ENCODE measurements at regions not wholly inside any gene's neighbourhood (a gene's known extent, or its start where the extent isn't known, plus 50 kb on each side); places are given as distances from the start of the nearest gene placed in this dataset.
"Not testable (repeated sequence)": the region's sequence is repeated elsewhere in the genome, so short reads cannot be mapped to it uniquely, and the experiment has no call there.

DNA sequence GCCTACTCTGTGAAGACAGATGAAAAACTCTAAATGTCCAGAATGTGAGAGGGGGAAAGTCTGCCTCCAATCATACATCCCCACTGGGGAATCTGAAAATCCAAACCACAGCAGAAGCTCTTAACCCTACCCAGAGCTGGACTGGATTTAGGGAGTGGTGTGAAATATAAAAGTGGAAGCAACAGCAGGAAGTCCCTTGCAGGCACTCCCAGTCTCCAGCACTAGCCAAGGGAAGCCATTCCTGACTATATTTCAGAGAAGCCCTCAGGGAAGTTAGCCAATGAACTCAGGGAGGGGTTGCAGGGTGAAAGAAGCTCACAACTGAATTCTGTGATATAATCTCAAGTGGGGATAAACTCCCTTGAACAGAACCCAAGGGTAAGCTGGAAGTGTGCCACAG lies 51.5 kb downstream of the CRPPA start:
- ATAC-seq (no peak), DNase-seq (ENCODE audit: missing footprints) (no peak)
- intact Hi-C loops (cut with DNase I): no loop called here

DNA sequence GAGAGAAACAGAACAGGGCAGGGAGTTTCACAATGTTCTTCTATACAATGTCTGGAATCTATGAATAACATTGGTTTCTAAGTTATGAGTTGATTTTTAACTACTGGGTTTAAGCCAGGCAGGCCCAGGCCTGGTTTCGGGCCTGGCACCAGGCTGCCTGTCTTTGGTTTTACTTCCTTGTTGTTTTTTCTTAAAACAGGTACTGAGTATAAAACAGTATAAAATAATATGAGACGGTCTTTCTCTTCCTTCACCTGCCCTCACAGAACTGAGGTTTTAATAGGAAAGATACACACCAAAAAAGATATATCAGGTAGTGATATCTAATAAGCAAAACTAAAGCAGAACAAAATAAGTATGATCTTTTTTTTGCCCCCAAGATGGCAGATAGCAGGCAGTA lies 52.0 kb downstream of the CRPPA start:
- intact Hi-C loops (cut with DNase I); DNase-seq (ENCODE audit: missing footprints); ATAC-seq: not testable (repeated sequence)

DNA sequence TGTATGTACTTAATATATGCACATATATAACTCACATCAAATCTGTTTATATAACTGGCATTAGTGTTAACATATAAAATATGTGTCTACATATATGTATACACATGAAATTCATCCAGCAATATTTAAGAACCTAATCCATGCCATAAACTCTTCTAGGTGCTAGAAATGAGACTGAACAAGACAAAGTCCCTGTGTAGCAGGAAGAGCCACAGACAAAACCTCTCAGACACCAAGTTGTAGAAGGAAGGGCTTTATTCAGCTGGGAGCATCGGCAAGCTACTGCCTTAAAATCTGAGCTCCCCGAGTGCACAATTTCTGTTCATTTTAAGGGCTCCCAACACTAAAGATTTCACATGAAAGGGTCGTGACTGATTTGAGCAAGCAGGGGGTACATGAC lies 52.5 kb downstream of the CRPPA start:
- intact Hi-C loops (cut with DNase I): no loop called here
- ATAC-seq (no peak), DNase-seq (ENCODE audit: missing footprints) (no peak)

DNA sequence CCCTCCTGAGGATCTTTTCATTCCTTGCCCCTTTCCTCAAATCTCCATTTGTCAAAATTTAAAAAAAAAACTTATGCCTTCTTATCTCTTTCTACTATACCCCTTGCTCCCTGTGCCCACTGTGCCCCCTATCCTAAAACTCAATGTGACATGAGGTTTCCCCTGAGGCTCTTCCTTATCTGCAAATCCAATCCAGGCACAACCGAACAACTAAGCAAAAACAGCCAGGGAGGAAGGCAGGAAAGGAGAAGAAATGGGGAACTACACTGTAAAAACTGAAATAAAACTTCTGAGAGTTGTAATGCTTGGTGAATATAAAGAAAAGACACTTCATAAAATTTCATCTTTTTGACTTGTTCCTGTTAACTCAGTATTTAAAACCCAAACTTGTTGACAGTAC lies 54.2 kb downstream of the CRPPA start:
- DNase-seq (ENCODE audit: missing footprints) (no peak), ATAC-seq (no peak)
- intact Hi-C loops (cut with DNase I): no loop called here

DNA sequence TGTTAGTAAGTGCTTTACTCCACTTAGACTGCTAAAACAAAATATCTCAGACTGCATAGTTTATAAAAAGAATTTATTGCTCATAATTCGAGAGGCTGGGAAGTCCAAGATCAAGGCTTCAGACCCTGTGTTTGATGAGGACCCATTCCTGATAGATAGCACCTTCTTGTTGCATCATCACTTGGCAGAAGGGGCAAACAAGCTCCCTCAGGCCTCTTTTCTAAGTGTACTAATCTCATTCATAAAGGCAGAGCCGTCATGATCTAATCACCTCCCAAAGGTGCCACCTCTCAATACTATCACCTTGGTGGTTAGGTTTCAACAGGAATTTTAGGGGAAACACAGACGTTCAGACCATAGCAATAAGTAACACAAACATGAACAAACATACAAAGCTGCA lies 55.4 kb downstream of the CRPPA start:
- intact Hi-C loops (cut with DNase I): no loop called here
- ATAC-seq: no peak

DNA sequence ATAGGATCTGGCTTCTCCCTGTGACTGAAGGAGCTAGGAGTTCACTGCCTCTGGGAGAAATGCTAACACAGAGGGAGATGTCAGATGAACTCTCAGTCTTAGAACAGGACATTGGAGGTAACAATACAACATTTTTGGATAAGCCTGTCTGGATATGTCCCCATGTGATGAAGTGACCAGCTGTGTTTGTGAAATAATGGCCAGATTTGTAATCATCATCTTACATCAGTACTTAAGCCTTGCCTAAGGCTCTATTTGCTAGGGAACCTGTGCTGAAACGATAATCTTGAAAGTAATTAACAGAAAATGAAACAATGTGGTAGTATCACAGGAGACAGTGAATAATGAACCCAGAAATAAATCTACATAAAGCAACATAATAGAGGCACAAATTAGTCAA lies 56.2 kb downstream of the CRPPA start:
- no peak for DNase-seq (ENCODE audit: missing footprints)
- intact Hi-C loops (cut with DNase I): no loop called here
- no peak for ATAC-seq

More for the DNA sequence above, 55.4 kb downstream of the CRPPA start:
- no peak for DNase-seq (ENCODE audit: missing footprints)

DNA sequence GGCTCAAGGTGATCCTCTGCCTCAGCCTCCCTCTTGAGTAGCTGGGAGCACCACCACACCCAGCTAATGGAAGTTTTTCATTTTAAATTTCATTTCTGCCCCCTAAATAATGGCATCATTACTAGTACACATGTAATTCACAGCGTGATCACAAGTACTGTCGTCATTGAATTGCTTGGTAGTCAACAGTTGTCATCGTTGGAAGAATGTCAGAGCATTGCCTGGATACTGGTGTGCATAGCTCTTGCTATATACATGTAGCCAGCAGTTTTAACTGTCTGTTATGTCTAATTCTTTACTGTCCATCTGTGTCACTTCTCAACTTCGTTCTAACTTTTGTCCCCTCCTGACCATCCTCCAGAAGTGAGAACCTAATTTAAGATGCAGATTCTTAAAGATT lies 62.1 kb downstream of the CRPPA start:
- intact Hi-C loops (cut with DNase I): no loop called here
- no peak for DNase-seq (ENCODE audit: missing footprints)
- no peak for ATAC-seq

DNA sequence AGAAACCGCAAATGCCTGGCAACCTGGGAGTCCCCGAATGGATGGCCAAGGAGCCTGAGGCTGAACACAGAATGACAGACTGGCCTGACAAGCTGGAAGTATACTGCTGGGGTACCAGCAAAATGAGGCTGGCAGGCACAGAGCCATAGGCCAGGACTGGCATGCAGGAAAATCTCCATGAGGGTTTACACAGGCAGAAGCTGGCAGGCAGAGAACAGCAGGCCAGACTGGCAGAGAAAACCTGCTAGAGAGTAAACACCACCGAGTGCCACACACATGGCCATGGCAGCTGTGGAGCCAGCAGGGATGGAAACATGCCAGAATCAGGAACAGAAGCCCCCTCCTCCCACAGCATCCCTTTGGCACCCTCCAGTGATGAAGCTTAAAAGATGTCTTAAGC lies 63.4 kb downstream of the CRPPA start:
- intact Hi-C loops (cut with DNase I): no loop called here
- peak; percentile 45 for ATAC-seq
- DNase-seq (ENCODE audit: missing footprints): no peak

DNA sequence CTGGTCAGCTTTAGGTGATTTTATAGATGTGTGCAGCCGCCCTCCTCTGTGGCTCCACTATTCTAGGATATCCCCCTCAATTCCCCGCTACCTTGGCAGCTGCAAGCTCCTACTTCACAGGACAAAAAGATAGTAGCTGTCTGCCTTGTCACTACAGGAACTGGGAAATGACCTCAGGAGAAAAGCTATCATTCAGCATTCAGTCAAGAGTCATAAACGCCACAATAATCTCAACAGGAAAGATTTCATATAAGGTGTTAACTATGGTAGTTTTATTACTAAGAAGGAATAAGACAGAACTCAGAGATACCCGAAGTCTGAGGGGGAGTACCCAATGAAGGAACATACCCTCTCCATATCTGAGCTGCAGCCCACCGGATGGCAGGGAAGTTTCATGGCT lies 63.9 kb downstream of the CRPPA start:
- ATAC-seq: no peak
- no peak for DNase-seq (ENCODE audit: missing footprints)
- intact Hi-C loops (cut with DNase I): no loop called here

DNA sequence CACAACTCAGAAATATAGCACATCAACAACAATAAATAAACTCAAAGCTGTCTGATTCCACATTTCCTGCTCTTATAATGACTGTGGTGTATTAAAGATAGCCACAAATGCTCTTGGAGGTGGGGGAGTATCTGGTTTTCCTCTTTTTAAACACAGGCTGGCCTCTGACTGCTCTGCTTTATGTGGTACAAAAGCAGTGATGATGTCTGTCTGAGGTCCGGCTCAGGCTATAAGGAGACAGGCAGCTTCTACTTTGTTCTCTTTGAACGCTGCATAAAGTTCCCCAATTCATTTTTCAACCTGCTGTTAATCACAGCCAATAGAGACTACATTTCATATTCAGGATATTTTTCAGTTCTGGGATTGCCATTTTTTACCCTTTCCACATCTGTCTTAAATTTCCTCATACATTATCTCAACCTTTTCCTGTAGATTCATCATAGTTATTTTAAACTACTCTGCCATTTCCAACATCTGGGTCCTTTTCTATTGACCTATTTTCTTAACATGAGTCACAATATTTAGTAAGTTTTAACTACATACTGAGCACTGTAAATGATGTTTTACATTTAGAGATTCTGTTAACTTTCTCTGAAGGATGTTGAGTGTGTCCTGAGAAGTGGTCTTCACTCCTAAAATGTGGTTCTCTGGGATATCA lies 64.9 kb downstream of the CRPPA start:
- ATAC-seq (no peak), DNase-seq (ENCODE audit: missing footprints) (no peak)
- intact Hi-C loops (cut with DNase I): no loop called here

DNA sequence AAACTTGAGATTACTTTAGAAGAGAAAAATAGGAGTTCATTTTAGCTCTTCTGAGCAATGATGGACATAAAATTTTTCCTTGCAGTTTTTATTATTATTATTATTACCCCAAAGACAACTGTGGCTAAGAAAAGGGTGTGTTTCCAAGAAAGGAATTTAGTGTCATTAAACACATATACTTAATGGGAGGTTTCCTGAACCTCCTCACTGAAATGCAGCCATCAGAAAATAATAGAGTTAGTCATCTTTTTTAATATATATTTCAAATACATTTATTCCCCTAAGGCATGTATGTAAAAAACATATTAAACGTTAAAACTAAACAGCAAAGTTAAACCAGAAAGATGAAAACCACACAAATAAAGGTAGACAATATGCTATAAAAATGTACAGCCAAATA lies 66.8 kb downstream of the CRPPA start:
- DNase-seq (ENCODE audit: missing footprints): no peak
- intact Hi-C loops (cut with DNase I): no loop called here

DNA sequence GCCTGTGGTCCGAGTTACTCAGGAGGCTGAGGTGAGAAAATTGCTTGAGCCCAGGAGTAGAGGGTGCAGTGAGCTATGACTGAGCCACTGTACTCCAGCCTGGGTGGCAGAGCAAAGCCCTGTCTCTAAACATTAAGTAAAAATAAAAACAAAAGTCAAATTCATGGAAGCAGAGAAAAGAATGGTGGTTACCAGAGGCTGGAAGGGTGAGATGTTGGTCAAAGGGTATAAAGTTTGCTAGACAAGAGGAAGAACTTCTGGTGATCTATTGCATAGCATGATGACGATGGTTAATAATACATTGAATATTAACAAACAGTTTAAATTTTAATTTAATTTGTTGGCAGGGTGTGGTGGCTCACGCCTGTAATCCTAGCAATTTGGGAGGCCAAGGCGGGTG lies 68.1 kb downstream of the CRPPA start:
- intact Hi-C loops (cut with DNase I): no loop called here
- no peak for ATAC-seq
- DNase-seq (ENCODE audit: missing footprints): no peak

More for the DNA sequence above, 66.8 kb downstream of the CRPPA start:
- ATAC-seq: no peak

DNA sequence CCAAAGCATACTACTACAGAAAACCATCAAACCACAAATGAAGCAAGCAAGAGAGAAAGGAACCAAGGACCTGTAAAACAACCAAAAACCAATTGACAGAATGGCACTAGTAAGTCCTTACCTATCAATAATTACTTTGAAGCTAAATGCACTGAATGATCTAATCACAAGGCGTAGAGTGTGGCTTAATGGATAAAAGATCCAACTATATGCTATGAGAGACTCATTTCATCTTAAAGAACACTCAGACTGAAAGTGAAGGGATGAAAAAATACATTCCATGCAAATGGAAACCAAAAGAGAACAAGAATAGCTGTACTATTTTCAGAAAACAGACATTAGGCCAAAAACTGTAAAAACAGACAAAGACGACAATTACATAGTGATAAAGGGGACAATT lies 70.7 kb downstream of the CRPPA start:
- no peak for DNase-seq (ENCODE audit: missing footprints)
- intact Hi-C loops (cut with DNase I): no loop called here
- ATAC-seq: no peak

DNA sequence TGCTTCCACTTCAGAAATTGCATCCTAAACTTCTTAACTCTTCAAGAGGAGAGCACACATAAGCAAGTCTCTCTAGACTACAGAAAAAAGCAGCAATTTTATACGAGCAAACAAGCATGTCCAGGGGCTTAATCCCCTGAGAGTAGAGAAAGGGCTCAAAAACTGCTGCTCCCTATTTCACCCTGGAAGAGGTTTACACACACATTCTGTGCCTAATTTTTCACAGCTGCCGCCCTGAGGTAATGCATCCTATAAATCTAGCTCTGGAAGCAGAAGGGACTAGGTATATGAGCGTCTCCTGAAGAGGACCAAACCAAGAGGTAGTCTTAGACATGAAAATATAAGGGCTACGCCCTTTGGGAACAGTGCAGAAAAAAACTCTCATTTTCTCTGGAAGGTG lies 73.1 kb downstream of the CRPPA start:
- DNase-seq (ENCODE audit: missing footprints) (no peak), ATAC-seq (no peak)
- intact Hi-C loops (cut with DNase I): no loop called here

DNA sequence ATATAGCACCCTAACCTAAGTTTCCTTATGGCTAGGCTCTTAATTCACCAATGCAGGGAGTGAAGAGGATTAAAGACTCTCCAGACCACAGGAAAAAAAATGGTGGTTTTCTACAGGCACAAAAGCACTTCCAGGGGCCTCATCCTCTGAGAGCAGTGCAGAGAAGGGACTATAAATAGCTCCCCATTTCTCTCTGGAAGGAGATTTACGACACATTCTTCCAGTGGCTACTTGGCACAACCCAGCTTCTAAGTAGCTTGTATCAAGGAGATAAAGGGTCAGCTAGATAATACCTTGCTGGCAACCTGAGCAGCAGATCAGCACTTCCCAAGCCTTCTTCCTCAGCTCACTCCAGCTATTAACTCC lies 73.5 kb downstream of the CRPPA start:
- intact Hi-C loops (cut with DNase I): no loop called here
- ATAC-seq (no peak), DNase-seq (ENCODE audit: missing footprints) (no peak)

DNA sequence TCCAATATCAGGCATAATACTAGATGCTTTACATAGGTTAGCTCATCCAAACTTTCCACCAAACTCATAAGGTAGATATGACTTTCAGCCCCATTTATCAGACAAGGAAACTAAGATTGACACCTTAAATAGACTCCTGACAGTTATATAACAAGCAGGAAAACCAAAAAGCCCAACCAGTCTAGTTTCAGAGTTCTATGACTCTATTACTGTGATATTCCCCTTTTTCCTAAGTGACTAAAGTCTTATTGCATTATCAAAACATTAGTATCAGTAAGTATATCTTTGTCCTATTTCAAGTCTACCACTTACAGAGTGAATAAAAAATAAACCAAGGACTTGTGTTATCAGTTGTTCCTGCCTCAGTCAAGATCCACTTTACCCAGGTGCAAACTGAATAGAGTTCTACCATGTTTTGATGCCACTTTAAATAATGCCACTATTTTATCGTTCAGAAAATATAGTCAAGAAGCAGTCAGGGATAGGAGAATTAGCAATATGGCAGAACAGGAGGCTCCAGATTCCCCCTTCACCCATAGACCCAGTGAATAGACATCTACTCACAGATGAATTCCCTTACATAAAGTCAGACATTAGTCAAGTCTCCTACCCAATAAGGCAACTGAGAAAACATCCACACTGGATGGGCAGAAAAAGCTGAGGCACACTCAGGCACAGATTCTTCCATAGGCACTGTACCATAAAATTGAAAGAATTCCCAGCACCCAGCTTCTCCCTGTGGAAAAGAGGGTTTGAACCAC lies 74.1 kb downstream of the CRPPA start:
- ATAC-seq (no peak), DNase-seq (ENCODE audit: missing footprints) (no peak)
- intact Hi-C loops (cut with DNase I): no loop called here

DNA sequence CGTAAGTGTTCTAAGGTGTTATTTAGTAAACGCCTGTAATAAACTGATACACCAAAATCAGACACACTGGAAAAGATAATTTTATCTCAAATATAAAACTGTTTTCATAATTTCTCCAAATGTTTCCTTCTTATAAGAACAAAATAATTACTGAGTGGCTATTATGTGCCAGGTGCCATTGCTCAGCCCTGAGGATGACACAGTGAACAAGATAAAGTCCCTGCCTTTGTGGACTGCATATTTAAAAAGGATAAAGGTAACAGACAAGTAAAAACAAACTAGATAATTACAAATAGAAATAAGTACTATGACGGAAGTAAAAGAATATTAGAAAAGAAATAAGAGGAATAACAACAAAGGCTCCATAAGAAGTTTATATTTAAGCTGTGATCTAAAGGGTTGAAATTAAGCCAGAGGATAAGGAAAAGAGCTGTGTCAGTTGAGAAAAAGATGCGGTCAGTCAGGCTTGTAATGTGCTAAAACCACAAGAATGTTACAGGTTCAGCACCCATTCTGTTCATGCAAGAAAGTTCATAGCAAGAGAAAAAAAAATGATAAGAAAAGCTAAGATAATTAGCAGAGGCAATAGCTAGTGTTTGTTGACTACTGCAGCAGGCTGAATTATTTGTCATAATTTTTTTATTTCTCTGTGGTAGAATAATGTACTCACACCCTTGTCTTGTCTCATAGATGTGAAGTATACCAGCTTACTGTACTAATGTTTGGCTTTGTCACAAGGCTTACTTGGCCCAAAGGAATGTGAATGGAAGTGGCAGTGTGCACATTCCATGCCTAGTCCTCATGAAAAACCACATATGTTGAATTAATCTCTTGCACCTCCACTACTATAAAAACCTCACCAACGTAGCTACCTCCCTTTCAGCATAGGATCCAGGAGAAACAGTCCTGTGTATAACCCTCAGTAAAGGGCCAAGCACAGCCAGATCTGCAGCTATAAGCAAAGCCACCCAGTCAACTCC lies 75.1 kb downstream of the CRPPA start:
- DNase-seq (ENCODE audit: missing footprints) (no peak), ATAC-seq (no peak)
- intact Hi-C loops (cut with DNase I): no loop called here

DNA sequence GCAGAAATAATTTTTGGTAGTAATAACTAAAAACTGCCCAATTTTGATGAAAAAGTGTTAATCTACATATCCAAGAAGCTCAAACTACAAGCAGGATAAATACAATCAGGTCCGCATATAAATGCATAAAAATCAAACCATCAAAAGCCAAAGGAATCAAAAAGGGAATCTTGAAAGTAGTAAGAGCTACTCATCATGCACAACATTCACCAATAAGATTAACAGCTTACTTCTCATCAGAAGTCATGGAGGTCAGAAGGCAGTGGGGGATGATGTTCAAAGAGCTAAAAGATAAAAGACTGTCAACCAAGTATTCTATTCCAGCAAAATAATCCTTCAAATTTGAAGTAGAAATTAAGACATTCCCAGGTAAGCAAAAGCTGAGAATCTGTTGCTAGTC lies 76.4 kb downstream of the CRPPA start:
- ATAC-seq (no peak), DNase-seq (ENCODE audit: missing footprints) (no peak)
- intact Hi-C loops (cut with DNase I): no loop called here

DNA sequence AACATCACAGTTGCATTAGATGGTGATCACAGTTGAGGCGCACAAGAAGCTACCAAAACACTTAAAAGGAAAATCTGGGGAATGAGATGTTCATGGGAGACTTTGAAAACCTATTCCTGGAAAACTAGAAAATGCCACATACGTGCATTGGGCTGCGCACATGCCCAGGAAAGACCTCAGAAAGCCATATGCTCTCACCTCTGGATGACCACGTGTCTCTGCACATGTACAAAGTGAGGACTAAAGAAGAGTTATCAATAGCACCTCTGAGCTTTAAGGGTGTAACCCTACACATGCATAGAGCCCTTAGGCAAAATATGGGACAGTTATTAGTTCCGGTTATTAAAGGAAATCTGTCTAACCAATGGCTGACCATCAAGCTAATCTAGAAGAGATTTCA lies 77.7 kb downstream of the CRPPA start:
- ATAC-seq: no peak
- no peak for DNase-seq (ENCODE audit: missing footprints)
- intact Hi-C loops (cut with DNase I): no loop called here

DNA sequence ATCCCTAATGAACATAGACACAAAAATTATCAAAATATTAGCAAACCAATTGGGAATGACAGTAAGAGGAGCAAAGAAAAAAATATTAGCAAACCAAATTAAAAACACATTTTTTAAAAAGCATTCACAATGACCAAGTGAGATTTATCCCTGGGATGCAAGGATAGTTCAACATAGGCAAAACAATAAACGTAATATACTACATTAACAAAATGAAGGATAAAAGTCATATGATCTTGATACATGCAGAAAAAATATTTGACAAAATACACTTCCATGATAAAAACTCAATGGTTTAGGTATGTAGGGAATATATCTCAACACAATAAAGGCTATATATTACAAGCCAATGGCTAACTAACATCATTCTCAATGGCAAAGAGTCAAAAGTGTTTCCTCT lies 83.3 kb downstream of the CRPPA start:
- intact Hi-C loops (cut with DNase I): no loop called here
- no peak for DNase-seq (ENCODE audit: missing footprints)

More for the DNA sequence above, 83.3 kb downstream of the CRPPA start:
- ATAC-seq: no peak
